PC-3 (cell line): ENCODE measurements at regions not wholly inside any gene's neighbourhood (a gene's known extent, or its start where the extent isn't known, plus 50 kb on each side); places are given as distances from the start of the nearest gene placed in this dataset.
"Not testable (repeated sequence)": the region's sequence is repeated elsewhere in the genome, so short reads cannot be mapped to it uniquely, and the experiment has no call there.

ENCODE experiments used
- ATAC-seq: fragments of 200-7000 bp; cut with Tn5 transposase; 2 replicates; pipeline ENCODE4 v1.9.1; 2020; ENCODE audit warnings: mild to moderate bottlenecking, moderate library complexity
- BruUV-seq: library from RNA; stranded (reverse); fragments of 400-500 nt; replicated peaks from 2 replicates; lab custom pipeline; 2021; lab: Mats Ljungman, UMichigan
- CTCF ChIA-PET: fragments of 300-600 bp; sonication (Branson Sonifier 250); formaldehyde crosslinking; loops from one replicate; lab custom pipeline; 2022; ENCODE audit warnings: antibody characterized with exemption; lab: Charles Lee
- POLR2A ChIA-PET: fragments of 300-600 bp; sonication (Branson Sonifier 250); formaldehyde crosslinking; loops from one replicate; lab custom pipeline; 2022; ENCODE audit warnings: antibody characterized with exemption; ENCODE audit not compliant: unreplicated experiment; lab: Charles Lee
- DNase-seq: peaks from one replicate; pipeline ENCODE4 v3.0.0-alpha.2; 2015
- H2AFZ ChIP-seq: fragments of 300-600 bp; sonication (generic); 2 replicates; pipeline ENCODE4 v1.6.0; 2016; ENCODE audit warnings: antibody characterized with exemption, low read length
- H3F3A ChIP-seq: fragments of 300-600 bp; sonication (generic); one replicate; pipeline ENCODE4 v1.6.0; 2017; ENCODE audit warnings: antibody characterized with exemption, low read length, control low read depth, mild to moderate bottlenecking; ENCODE audit not compliant: unreplicated experiment
- H3K27ac ChIP-seq: fragments of 300-600 bp; sonication (generic); 2 replicates; pipeline ENCODE4 v1.5.1; 2016; ENCODE audit warnings: mild to moderate bottlenecking, low read length
- H3K27me3 ChIP-seq: fragments of 300-600 bp; sonication (generic); 2 replicates; pipeline ENCODE4 v1.6.1; 2016; ENCODE audit warnings: low read length, mixed read lengths
- H3K36me3 ChIP-seq: fragments of 300-600 bp; sonication (generic); 2 replicates; pipeline ENCODE4 v1.6.1; 2016; ENCODE audit warnings: low read depth, mixed run types, low read length, mixed read lengths
- H3K4me1 ChIP-seq: fragments of 300-600 bp; sonication (generic); 2 replicates; pipeline ENCODE4 v1.5.1; 2016; ENCODE audit warnings: low read length; ENCODE audit not compliant: insufficient read depth
- H3K4me2 ChIP-seq: fragments of 300-600 bp; sonication (generic); 2 replicates; pipeline ENCODE4 v1.6.0; 2016; ENCODE audit warnings: low read length
- H3K4me3 ChIP-seq: fragments of 300-600 bp; sonication (generic); 2 replicates; pipeline ENCODE4 v1.5.1; 2016; ENCODE audit warnings: mild to moderate bottlenecking, low read length, mixed read lengths
- H3K79me2 ChIP-seq: fragments of 300-600 bp; sonication (generic); 2 replicates; pipeline ENCODE4 v1.6.1; 2017; ENCODE audit warnings: low read length, mixed read lengths
- H3K9ac ChIP-seq: fragments of 300-600 bp; sonication (generic); 2 replicates; pipeline ENCODE4 v1.6.0; 2016; ENCODE audit warnings: mild to moderate bottlenecking, low read length
- H3K9me2 ChIP-seq: fragments of 300-600 bp; sonication (generic); replicated peaks from 2 replicates; pipeline ENCODE4 v1.6.1; 2016; ENCODE audit warnings: mixed run types, low read length, mixed read lengths
- H3K9me3 ChIP-seq: fragments of 300-600 bp; sonication (generic); 2 replicates; pipeline ENCODE4 v1.6.1; 2016; ENCODE audit warnings: low read length, mixed read lengths
- H4K20me1 ChIP-seq: fragments of 300-600 bp; sonication (generic); 2 replicates; pipeline ENCODE4 v1.6.1; 2016; ENCODE audit warnings: low read length, mixed read lengths
- EZH2 ChIP-seq: fragments of 300-600 bp; sonication (generic); IDR thresholded peaks from one replicate; pipeline ENCODE4 v1.6.1; 2017; ENCODE audit warnings: antibody characterized with exemption, mild to moderate bottlenecking, low read length; ENCODE audit not compliant: unreplicated experiment
- EZH2phosphoT487 ChIP-seq: fragments of 300-600 bp; sonication (generic); IDR thresholded peaks from 2 replicates; pipeline ENCODE4 v1.6.1; 2018; ENCODE audit warnings: mild to moderate bottlenecking, antibody characterized with exemption, low read length, borderline replicate concordance
- intact Hi-C: fragments of 100-400 bp; cut with micrococcal nuclease; formaldehyde crosslinking; loops from 2 replicates; pipeline ENCODE4 v1.9.0; 2023
- TF ChIP-seq, protein P1 (sequence below): fragments of 300-600 bp; sonication (generic); conservative IDR thresholded peaks from 2 replicates; pipeline ENCODE4 v1.5.1; 2017; ENCODE audit warnings: antibody characterized with exemption, low read depth, mild to moderate bottlenecking, low read length

DNA sequence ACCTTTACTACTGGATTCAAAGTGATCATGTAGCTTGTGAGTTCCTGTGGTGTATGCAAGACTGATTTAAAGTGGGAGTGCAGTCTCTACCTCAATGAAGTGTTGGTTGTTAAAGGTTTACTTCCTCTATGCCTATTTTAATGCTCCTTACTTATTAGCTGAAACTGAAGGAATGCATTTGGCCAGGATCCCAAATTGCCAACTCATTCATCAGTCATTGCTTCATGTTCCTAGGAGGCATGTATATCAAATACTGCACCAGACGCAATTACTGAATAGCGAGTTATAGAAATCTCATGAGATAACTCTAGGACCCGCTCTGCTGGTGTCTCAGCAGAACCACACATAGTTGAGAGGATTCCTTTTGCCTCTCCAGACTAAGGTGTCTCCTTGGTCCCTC, 143.0 kb upstream of the RPS23 start:
- Histone ChIP-seq H3K9me2 (no peaks in the 10 kb centered on the region), H3K27me3 (no peaks in the 10 kb centered on the region), H3K9me3 (no peaks in the 10 kb centered on the region), H4K20me1 (no peaks in the 10 kb centered on the region), H3F3A (no peaks in the 10 kb centered on the region), H3K79me2 (no peaks in the 10 kb centered on the region), H3K4me3 (no peak overlapping the region), H3K27ac (peak overlapping the region; percentile 70), H3K4me2 (peak overlapping the region; percentile 38), H3K9ac (peak overlapping the region; percentile 45; the same call in 1 of the 2 replicates), H3K36me3 (no peaks in the 10 kb centered on the region), H3K4me1 (peaks cover 26% of the 10 kb centered on the region), H2AFZ (no peak overlapping the region)
- DNase-seq (peak; percentile 98), ATAC-seq (peak; percentile 98)
- ChIA-PET POLR2A (no interaction called here), CTCF (interaction anchor here (0.6 to 1.1 kb wide), 4 partner anchors 32 to 69 kb away, joined by 3 to 6 read pairs (median 6); no protein-coding TSS in a partner anchor)
- TF ChIP-seq EZH2phosphoT487: no peak
- no peak for TF ChIP-seq EZH2
- TF ChIP-seq, protein P1, sequence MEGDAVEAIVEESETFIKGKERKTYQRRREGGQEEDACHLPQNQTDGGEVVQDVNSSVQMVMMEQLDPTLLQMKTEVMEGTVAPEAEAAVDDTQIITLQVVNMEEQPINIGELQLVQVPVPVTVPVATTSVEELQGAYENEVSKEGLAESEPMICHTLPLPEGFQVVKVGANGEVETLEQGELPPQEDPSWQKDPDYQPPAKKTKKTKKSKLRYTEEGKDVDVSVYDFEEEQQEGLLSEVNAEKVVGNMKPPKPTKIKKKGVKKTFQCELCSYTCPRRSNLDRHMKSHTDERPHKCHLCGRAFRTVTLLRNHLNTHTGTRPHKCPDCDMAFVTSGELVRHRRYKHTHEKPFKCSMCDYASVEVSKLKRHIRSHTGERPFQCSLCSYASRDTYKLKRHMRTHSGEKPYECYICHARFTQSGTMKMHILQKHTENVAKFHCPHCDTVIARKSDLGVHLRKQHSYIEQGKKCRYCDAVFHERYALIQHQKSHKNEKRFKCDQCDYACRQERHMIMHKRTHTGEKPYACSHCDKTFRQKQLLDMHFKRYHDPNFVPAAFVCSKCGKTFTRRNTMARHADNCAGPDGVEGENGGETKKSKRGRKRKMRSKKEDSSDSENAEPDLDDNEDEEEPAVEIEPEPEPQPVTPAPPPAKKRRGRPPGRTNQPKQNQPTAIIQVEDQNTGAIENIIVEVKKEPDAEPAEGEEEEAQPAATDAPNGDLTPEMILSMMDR: peak; percentile 58
- no TSS peak for BruUV-seq
- intact Hi-C loops: loop anchor here (1.0 to 2.0 kb wide), 3 partner anchors 34 to 64 kb away; no protein-coding TSS in a partner anchor

DNA sequence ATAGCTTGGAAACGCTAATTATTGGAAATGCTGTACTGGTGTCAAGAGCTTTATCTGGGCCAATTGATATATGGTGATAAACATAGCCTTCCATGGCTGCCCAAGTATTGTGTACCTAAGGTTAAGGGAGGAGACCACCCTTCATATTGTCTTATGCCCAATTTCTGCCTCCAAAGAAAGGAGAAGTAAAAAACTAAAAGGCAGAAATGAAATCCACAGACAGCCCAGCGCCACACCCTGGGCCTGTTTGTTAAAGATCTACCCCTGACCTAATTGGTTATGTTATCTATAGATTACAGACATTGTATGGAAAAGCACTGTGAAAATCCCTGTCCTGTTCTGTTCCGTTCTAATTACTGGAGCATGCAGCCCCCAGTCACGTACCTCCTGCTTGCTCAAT, 142.4 kb upstream of the RPS23 start:
- H3K4me3 ChIP-seq, H3F3A ChIP-seq, H3K9me2 ChIP-seq, H3K27me3 ChIP-seq, ATAC-seq, POLR2A ChIA-PET, DNase-seq, BruUV-seq, H4K20me1 ChIP-seq, H3K36me3 ChIP-seq, H3K9me3 ChIP-seq, H2AFZ ChIP-seq, H3K79me2 ChIP-seq: not testable (repeated sequence)
- H3K4me1 ChIP-seq: peaks cover 26% of the 10 kb centered on the region
- intact Hi-C loops: loop anchor here (2.0 kb wide), 2 partner anchors 34 to 64 kb away; no protein-coding TSS in a partner anchor
- CTCF ChIA-PET: interaction anchor here (0.6 to 1.1 kb wide), 4 partner anchors 31 to 68 kb away, joined by 3 to 6 read pairs (median 6); no protein-coding TSS in a partner anchor
- H3K9ac ChIP-seq: peak overlapping the region; percentile 45; the same call in 1 of the 2 replicates
- H3K4me2 ChIP-seq: 0 out of 2 replicates have a peak overlapping the region, but pooled peaks have one; percentile 38
- H3K27ac ChIP-seq: peak overlapping the region; percentile 70

DNA sequence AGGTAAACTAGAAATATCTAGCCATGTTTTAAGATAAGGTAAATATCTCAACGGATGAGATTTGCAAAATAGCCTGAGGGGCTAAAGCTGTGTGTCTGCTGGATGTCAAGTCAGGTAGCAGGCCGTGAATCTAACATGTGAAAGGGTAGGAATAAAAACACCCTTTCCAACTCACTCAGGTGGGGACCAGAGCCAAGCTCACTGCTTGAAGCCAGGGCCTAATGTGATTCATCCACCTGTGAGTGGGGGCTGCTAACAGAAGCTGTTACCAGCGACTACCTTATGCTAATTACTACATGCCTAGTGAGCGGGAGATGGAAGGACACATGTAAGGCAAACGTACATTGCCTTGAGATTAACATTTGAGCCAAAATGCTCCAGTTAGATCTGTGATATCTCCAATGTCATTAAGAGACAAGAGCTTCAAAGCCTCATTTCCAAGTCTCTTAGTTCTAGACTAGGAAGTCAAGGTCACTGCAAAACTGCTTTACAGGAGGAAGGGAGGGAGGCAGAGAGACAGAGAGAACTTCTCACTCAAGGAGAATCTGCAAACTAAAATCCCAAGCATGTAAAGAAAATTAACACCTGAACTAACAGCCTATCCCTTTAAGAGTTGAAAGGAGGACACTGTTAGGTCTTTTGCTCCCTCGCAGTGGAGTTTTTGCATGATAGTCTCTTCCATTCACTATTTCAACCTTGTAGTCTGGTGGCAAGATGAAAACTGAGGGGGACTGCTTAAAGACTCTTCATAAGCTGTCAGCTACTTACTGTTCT, 141.6 kb upstream of the RPS23 start:
- Histone ChIP-seq H3K79me2 (no peaks in the 10 kb centered on the region), H3K9me3 (no peaks in the 10 kb centered on the region), H3K36me3 (no peaks in the 10 kb centered on the region), H2AFZ (no peak overlapping the region), H3K9me2 (no peaks in the 10 kb centered on the region), H3K27ac (peak overlapping the region; percentile 70; the same call in 1 of the 2 replicates), H3K9ac (no peak overlapping the region), H3K4me1 (peaks cover 26% of the 10 kb centered on the region), H3F3A (no peaks in the 10 kb centered on the region), H3K4me3 (no peak overlapping the region), H4K20me1 (no peaks in the 10 kb centered on the region), H3K27me3 (no peaks in the 10 kb centered on the region), H3K4me2 (no peak overlapping the region)
- ChIA-PET POLR2A (no interaction called here), CTCF (no interaction called here)
- no TSS peak for BruUV-seq
- no peak for DNase-seq
- ATAC-seq: no peak
- intact Hi-C loops: loop anchor here (2.0 kb wide), 2 partner anchors 33 to 63 kb away; no protein-coding TSS in a partner anchor
- TF ChIP-seq EZH2: no peak
- no peak for TF ChIP-seq EZH2phosphoT487
- TF ChIP-seq, protein P1: no peak
